Activated naive CD8-positive, alpha-beta T cell (primary cell): ENCODE measurements at regions not wholly inside any gene's neighbourhood (a gene's known extent, or its start where the extent isn't known, plus 50 kb on each side); places are given as distances from the start of the nearest gene placed in this dataset.

Source experiments
- H3K27ac Mint-ChIP-seq: one replicate; pipeline ENCODE4 v1.8.0; 2021; ENCODE audit warnings: mixed read lengths
- H3K27me3 Mint-ChIP-seq: one replicate; pipeline ENCODE4 v1.8.0; 2021; ENCODE audit warnings: mixed read lengths
- H3K36me3 Mint-ChIP-seq: one replicate; pipeline ENCODE4 v1.8.0; 2021; ENCODE audit warnings: mixed read lengths
- H3K4me1 Mint-ChIP-seq: one replicate; pipeline ENCODE4 v1.8.0; 2021; ENCODE audit warnings: low read depth, mixed read lengths
- H3K4me3 Mint-ChIP-seq: one replicate; pipeline ENCODE4 v1.8.0; 2021; ENCODE audit warnings: mild to moderate bottlenecking, mixed read lengths
- H3K9me3 Mint-ChIP-seq: one replicate; pipeline ENCODE4 v1.8.0; 2021; ENCODE audit warnings: low read depth, mixed read lengths

- H3K9me3 Mint-ChIP-seq: no peaks in the 10 kb centered on the region
- H3K27ac Mint-ChIP-seq: no peak overlapping the region
- no peaks in the 10 kb centered on the region for H3K36me3 Mint-ChIP-seq
- peaks cover 8% of the 10 kb centered on the region for H3K27me3 Mint-ChIP-seq
- H3K4me1 Mint-ChIP-seq: no peaks in the 10 kb centered on the region
- no peak overlapping the region for H3K4me3 Mint-ChIP-seq
Measured at GRCh38 chr5:135085936-135086725, 52.1 kb upstream of the PITX1 start.

- H3K4me1 Mint-ChIP-seq: no peaks in the 10 kb centered on the region
- H3K27me3 Mint-ChIP-seq: peaks cover 8% of the 10 kb centered on the region
- no peak overlapping the region for H3K4me3 Mint-ChIP-seq
- no peaks in the 10 kb centered on the region for H3K36me3 Mint-ChIP-seq
- H3K27ac Mint-ChIP-seq: no peak overlapping the region
- no peaks in the 10 kb centered on the region for H3K9me3 Mint-ChIP-seq
Measured at GRCh38 chr5:135085133-135085935, 51.3 kb upstream of the PITX1 start.
